SU-DHL-6 (cell line): ENCODE measurements at regions not wholly inside any gene's neighbourhood (a gene's known extent, or its start where the extent isn't known, plus 50 kb on each side); places are given as distances from the start of the nearest gene placed in this dataset.

ENCODE experiments used
- H2AFZ ChIP-seq: fragments of 200-600 bp; sonication (generic); 2 replicates; pipeline ENCODE4 v1.6.1; 2014; ENCODE audit warnings: low read depth, mild to moderate bottlenecking, moderate library complexity, mixed read lengths, antibody characterized with exemption, low read length; ENCODE audit not compliant: severe bottlenecking
- H3F3A ChIP-seq: fragments of 200-600 bp; shearing (Covaris generic); 2 replicates; pipeline ENCODE4 v1.6.0; 2016; ENCODE audit warnings: antibody characterized with exemption, mild to moderate bottlenecking; ENCODE audit not compliant: insufficient read depth
- H3K27ac ChIP-seq: fragments of 200-600 bp; sonication (generic); 2 replicates; pipeline ENCODE4 v1.5.1; 2016; ENCODE audit warnings: low read depth, mild to moderate bottlenecking, low read length, moderate library complexity, mixed read lengths
- H3K27me3 ChIP-seq: fragments of 200-600 bp; sonication (generic), shearing (Covaris generic); 2 replicates; pipeline ENCODE4 v1.6.0; 2014; ENCODE audit warnings: mild to moderate bottlenecking, low read length
- H3K36me3 ChIP-seq: fragments of 200-600 bp; sonication (generic); 2 replicates; pipeline ENCODE4 v1.6.1; 2014; ENCODE audit warnings: mild to moderate bottlenecking, low read length, mixed read lengths
- H3K4me2 ChIP-seq: fragments of 300-600, 200-600 bp; shearing (Covaris generic), sonication (generic); 2 replicates; pipeline ENCODE4 v1.6.0; 2014; ENCODE audit warnings: low read length, low read depth, mild to moderate bottlenecking; ENCODE audit not compliant: poor library complexity, severe bottlenecking
- H3K4me3 ChIP-seq: fragments of 200-600 bp; sonication (generic); 2 replicates; pipeline ENCODE4 v1.5.1; 2014; ENCODE audit warnings: antibody characterized with exemption, low read length, mild to moderate bottlenecking, mixed read lengths; ENCODE audit not compliant: insufficient read depth, poor library complexity, severe bottlenecking
- H3K79me2 ChIP-seq: fragments of 200-600 bp; sonication (generic); 2 replicates; pipeline ENCODE4 v1.6.1; 2014; ENCODE audit warnings: mild to moderate bottlenecking, low read length, moderate library complexity; ENCODE audit not compliant: insufficient read depth
- H3K9ac ChIP-seq: fragments of 200-600 bp; sonication (generic); 2 replicates; pipeline ENCODE4 v1.7.0; 2014; ENCODE audit warnings: mild to moderate bottlenecking, low read length
- H3K9me2 ChIP-seq: fragments of 200-600 bp; sonication (generic); replicated peaks from 2 replicates; pipeline ENCODE4 v1.6.1; 2014; ENCODE audit warnings: low read length; ENCODE audit not compliant: insufficient read depth
- H3K9me3 ChIP-seq: fragments of 200-600 bp; sonication (generic); 2 replicates; pipeline ENCODE4 v1.6.1; 2014; ENCODE audit warnings: low read length, mixed read lengths; ENCODE audit not compliant: insufficient read depth
- H4K20me1 ChIP-seq: fragments of 200-600 bp; sonication (generic); 2 replicates; pipeline ENCODE4 v1.6.1; 2014; ENCODE audit warnings: low read depth, mild to moderate bottlenecking, antibody characterized with exemption, low read length, moderate library complexity, mixed read lengths
- EZH2phosphoT487 ChIP-seq: fragments of 200-600 bp; sonication (generic), shearing (Covaris generic); conservative IDR thresholded peaks from 2 replicates; pipeline ENCODE4 v1.6.1; 2018; ENCODE audit warnings: mild to moderate bottlenecking, antibody characterized with exemption, low read length, moderate library complexity, mixed read lengths
- TF ChIP-seq, protein P1 (sequence below): fragments of 200-600 bp; sonication (generic); IDR thresholded peaks from one replicate; pipeline ENCODE4 v1.5.1; 2017; ENCODE audit warnings: antibody characterized with exemption, mild to moderate bottlenecking, low read length, moderate library complexity; ENCODE audit not compliant: insufficient read depth, poor library complexity, severe bottlenecking

DNA sequence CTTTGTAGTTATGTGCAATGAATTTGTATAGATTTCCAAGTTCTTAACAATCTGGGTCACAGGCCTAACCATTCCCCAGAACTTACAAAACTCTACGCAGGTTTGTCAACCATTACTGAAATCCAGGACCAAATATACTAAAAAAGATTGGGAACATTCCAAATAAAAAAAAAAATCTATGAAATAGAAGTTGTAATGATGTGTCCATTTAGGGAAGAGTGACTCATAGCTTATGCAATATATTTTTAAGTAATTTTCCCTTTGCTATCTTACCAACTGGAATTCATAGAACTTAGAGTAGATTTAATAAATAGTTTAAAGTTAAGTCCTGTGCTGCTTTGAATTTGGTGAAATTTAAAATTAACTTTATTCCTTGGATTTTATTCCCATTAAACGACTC lies 393.2 kb downstream of the PMP22 start:
- H3K9me2 ChIP-seq, result no peaks in the 10 kb centered on the region
- no peaks in the 10 kb centered on the region for H3F3A ChIP-seq
- no peak overlapping the region for H3K27ac ChIP-seq
- no peak overlapping the region for H3K4me3 ChIP-seq
- H3K4me2 ChIP-seq, result no peak overlapping the region
- TF ChIP-seq, protein P1, sequence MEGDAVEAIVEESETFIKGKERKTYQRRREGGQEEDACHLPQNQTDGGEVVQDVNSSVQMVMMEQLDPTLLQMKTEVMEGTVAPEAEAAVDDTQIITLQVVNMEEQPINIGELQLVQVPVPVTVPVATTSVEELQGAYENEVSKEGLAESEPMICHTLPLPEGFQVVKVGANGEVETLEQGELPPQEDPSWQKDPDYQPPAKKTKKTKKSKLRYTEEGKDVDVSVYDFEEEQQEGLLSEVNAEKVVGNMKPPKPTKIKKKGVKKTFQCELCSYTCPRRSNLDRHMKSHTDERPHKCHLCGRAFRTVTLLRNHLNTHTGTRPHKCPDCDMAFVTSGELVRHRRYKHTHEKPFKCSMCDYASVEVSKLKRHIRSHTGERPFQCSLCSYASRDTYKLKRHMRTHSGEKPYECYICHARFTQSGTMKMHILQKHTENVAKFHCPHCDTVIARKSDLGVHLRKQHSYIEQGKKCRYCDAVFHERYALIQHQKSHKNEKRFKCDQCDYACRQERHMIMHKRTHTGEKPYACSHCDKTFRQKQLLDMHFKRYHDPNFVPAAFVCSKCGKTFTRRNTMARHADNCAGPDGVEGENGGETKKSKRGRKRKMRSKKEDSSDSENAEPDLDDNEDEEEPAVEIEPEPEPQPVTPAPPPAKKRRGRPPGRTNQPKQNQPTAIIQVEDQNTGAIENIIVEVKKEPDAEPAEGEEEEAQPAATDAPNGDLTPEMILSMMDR, result no peak
- no peak for TF ChIP-seq EZH2phosphoT487
- no peaks in the 10 kb centered on the region for H3K79me2 ChIP-seq
- H2AFZ ChIP-seq, result no peak overlapping the region
- H3K27me3 ChIP-seq, result no peaks in the 10 kb centered on the region
- no peak overlapping the region for H3K9ac ChIP-seq
- H4K20me1 ChIP-seq, result no peaks in the 10 kb centered on the region
- no peaks in the 10 kb centered on the region for H3K36me3 ChIP-seq
- no peaks in the 10 kb centered on the region for H3K9me3 ChIP-seq

DNA sequence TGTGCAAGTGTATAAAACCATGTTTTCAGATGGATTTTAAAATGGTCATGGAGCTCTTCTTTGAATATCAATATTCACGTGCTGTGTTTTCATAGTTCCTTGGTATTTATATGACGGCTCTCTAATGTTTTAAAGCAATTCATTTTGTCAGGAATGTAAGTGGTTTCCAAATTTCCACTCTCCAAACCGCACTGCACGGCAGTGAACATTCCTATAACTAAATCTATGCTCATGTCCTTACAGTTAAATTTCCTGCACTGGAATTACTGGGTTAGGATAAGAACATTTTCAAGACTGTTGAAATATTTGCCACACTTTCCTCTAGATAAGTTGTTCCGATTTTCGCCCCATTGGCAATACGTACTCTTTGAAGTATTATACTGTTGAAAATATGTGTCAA lies 398.9 kb downstream of the PMP22 start:
- H3K9ac ChIP-seq, result no peak overlapping the region
- no peaks in the 10 kb centered on the region for H3K9me2 ChIP-seq
- H3K4me3 ChIP-seq, result no peak overlapping the region
- H3K79me2 ChIP-seq, result no peaks in the 10 kb centered on the region
- H3K4me2 ChIP-seq, result no peak overlapping the region
- H3K27ac ChIP-seq, result no peak overlapping the region
- H3F3A ChIP-seq, result no peaks in the 10 kb centered on the region
- no peak overlapping the region for H2AFZ ChIP-seq
- no peaks in the 10 kb centered on the region for H3K36me3 ChIP-seq
- H3K27me3 ChIP-seq, result no peaks in the 10 kb centered on the region
- no peaks in the 10 kb centered on the region for H3K9me3 ChIP-seq
- no peaks in the 10 kb centered on the region for H4K20me1 ChIP-seq
- TF ChIP-seq, protein P1, result no peak
- no peak for TF ChIP-seq EZH2phosphoT487

DNA sequence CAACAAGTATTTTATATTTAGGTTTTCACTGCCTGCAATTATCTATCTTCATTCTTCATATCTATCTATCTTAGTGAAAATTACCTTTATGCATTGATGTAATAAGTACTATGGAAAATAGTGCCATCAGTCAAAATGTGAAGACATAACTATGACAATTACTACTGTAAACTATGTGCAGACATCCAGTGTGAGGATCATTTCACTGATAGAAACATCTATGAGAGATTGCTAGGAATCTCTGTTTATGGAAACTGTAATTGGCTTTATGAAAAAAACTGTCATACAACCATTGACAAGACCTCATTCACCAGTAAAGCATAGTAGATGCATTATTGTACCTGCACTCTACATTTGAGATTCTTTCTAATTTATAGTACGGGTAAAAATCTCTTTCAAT lies 401.0 kb downstream of the PMP22 start:
- no peak overlapping the region for H3K27ac ChIP-seq
- no peak overlapping the region for H3K9ac ChIP-seq
- H3F3A ChIP-seq, result no peaks in the 10 kb centered on the region
- no peaks in the 10 kb centered on the region for H3K27me3 ChIP-seq
- H2AFZ ChIP-seq, result no peak overlapping the region
- no peaks in the 10 kb centered on the region for H3K9me3 ChIP-seq
- H3K9me2 ChIP-seq, result no peaks in the 10 kb centered on the region
- no peak for TF ChIP-seq EZH2phosphoT487
- TF ChIP-seq, protein P1, result no peak
- no peaks in the 10 kb centered on the region for H4K20me1 ChIP-seq
- no peak overlapping the region for H3K4me2 ChIP-seq
- H3K4me3 ChIP-seq, result no peak overlapping the region
- no peaks in the 10 kb centered on the region for H3K79me2 ChIP-seq
- no peaks in the 10 kb centered on the region for H3K36me3 ChIP-seq

DNA sequence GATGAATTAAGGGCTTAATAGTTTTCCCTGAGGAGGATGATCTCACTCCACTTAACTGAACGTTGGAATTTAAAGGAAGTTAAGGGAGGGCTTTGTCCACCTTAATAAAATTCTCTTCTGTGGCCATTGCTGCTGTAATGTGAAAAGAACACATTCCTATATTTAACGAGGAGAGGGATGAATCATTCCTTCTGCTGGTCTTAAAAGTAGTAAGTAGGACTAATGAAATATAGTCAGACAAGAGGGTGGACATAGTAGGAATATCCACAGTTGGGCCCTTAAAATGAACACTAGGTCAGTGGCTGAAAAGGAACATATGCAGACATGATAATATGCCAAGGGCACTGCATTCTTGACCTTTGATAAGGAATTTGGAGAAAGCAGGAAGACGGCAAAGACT lies 405.6 kb downstream of the PMP22 start:
- Histone ChIP-seq H2AFZ (no peak overlapping the region), H3F3A (no peaks in the 10 kb centered on the region), H3K9me2 (no peaks in the 10 kb centered on the region), H3K79me2 (no peaks in the 10 kb centered on the region), H3K36me3 (no peaks in the 10 kb centered on the region), H3K9ac (no peak overlapping the region), H3K4me2 (no peak overlapping the region), H3K4me3 (no peak overlapping the region), H4K20me1 (no peaks in the 10 kb centered on the region), H3K27me3 (no peaks in the 10 kb centered on the region), H3K9me3 (no peaks in the 10 kb centered on the region), H3K27ac (no peak overlapping the region)
- TF ChIP-seq, protein P1, result no peak
- TF ChIP-seq EZH2phosphoT487, result no peak
